ENCODE measurements at regions not wholly inside any gene's neighbourhood (a gene's known extent, or its start where the extent isn't known, plus 50 kb on each side); places are given as distances from the start of the nearest gene placed in this dataset.

- TF ChIP-seq CTCF (IDR thresholded peaks at IDR 0.05) (no peak), POLR2A (IDR thresholded peaks at IDR 0.05) (no peak)
These were observed 1566.5 kb upstream of the SLC10A2 start for GRCh38 chr13:104632736-104633135.

All from thyroid gland (tissue), 4 donors.